SK-N-MC (cell line): ENCODE measurements at regions not wholly inside any gene's neighbourhood (a gene's known extent, or its start where the extent isn't known, plus 50 kb on each side); places are given as distances from the start of the nearest gene placed in this dataset.

Source experiments
- DNase-seq: peaks from one replicate; pipeline ENCODE4 v3.0.0-alpha.2; 2011; ENCODE audit warnings: low read depth, low spot score
- H3K27ac ChIP-seq: fragments of 200-600 bp; sonication (generic); 2 replicates; pipeline ENCODE4 v1.5.1; 2016; ENCODE audit warnings: mixed run types
- H3K36me3 ChIP-seq: fragments of 200-600 bp; sonication (generic); 2 replicates; pipeline ENCODE4 v1.6.1; 2017; ENCODE audit warnings: antibody characterized with exemption, low read length, mixed read lengths; ENCODE audit not compliant: insufficient read depth
- H3K4me3 ChIP-seq: fragments of 200-600 bp; sonication (generic); 2 replicates; pipeline ENCODE4 v1.5.1; 2016
- H3K9ac ChIP-seq: fragments of 200-600 bp; sonication (generic); 2 replicates; pipeline ENCODE4 v1.8.0; 2017; ENCODE audit warnings: mixed run types, mixed read lengths; ENCODE audit not compliant: insufficient read length
- H3K9me3 ChIP-seq: fragments of 200-600 bp; sonication (generic); 2 replicates; pipeline ENCODE4 v1.6.1; 2017; ENCODE audit warnings: low read depth, mild to moderate bottlenecking, antibody characterized with exemption, low read length, moderate library complexity, mixed read lengths
- EZH2 ChIP-seq: fragments of 200-600 bp; sonication (generic); IDR thresholded peaks from one replicate; pipeline ENCODE4 v1.6.1; 2017; ENCODE audit warnings: antibody characterized with exemption
- FOXP2 ChIP-seq: optimal IDR thresholded peaks from 2 replicates; pipeline ENCODE3; 2011; ENCODE audit warnings: mild to moderate bottlenecking, moderate library complexity; ENCODE audit not compliant: insufficient read depth; ENCODE audit errors: extremely low read length, control extremely low read depth
- POLR2AphosphoS5 ChIP-seq: IDR thresholded peaks from 2 replicates; pipeline ENCODE4 v1.6.1; 2012; ENCODE audit warnings: mild to moderate bottlenecking, low read depth, low read length, borderline replicate concordance

- TF ChIP-seq POLR2AphosphoS5, result no peak
- TF ChIP-seq EZH2, result no peak
- TF ChIP-seq FOXP2, result no peak
- no peak overlapping the region for H3K9ac ChIP-seq
- no peak overlapping the region for H3K27ac ChIP-seq
Measured at GRCh38 chr19:28422791-28423650, 789.9 kb downstream of the UQCRFS1 start.

GRCh38 chr19:28422046-28422445, 790.9 kb downstream of the UQCRFS1 start:
- DNase-seq, result no peak
- no peaks in the 10 kb centered on the region for H3K9me3 ChIP-seq
- H3K4me3 ChIP-seq, result no peak overlapping the region
- no peaks in the 10 kb centered on the region for H3K36me3 ChIP-seq
- no peak overlapping the region for H3K27ac ChIP-seq
- no peak overlapping the region for H3K9ac ChIP-seq
- TF ChIP-seq POLR2AphosphoS5 (no peak), FOXP2 (no peak), EZH2 (no peak)

More at GRCh38 chr19:28422791-28423650, 789.9 kb downstream of the UQCRFS1 start:
- DNase-seq, result no peak
- H3K4me3 ChIP-seq, result no peak overlapping the region
- no peaks in the 10 kb centered on the region for H3K9me3 ChIP-seq
- no peaks in the 10 kb centered on the region for H3K36me3 ChIP-seq

- TF ChIP-seq EZH2 (no peak), POLR2AphosphoS5 (no peak), FOXP2 (no peak)
Measured at GRCh38 chr19:28420811-28421550, 792.0 kb downstream of the UQCRFS1 start.

GRCh38 chr19:28419312-28419711, 793.6 kb downstream of the UQCRFS1 start:
- H3K4me3 ChIP-seq, result no peak overlapping the region
- DNase-seq, result no peak
- no peaks in the 10 kb centered on the region for H3K9me3 ChIP-seq
- TF ChIP-seq FOXP2 (no peak), POLR2AphosphoS5 (no peak), EZH2 (no peak)
- no peak overlapping the region for H3K9ac ChIP-seq
- H3K27ac ChIP-seq, result no peak overlapping the region
- H3K36me3 ChIP-seq, result no peaks in the 10 kb centered on the region

More at GRCh38 chr19:28420811-28421550, 792.0 kb downstream of the UQCRFS1 start:
- no peak for DNase-seq
- Histone ChIP-seq H3K27ac (no peak overlapping the region), H3K36me3 (no peaks in the 10 kb centered on the region), H3K4me3 (no peak overlapping the region), H3K9ac (no peak overlapping the region), H3K9me3 (no peaks in the 10 kb centered on the region)

- no peaks in the 10 kb centered on the region for H3K36me3 ChIP-seq
- no peak overlapping the region for H3K27ac ChIP-seq
- no peak overlapping the region for H3K9ac ChIP-seq
- TF ChIP-seq FOXP2 (no peak), POLR2AphosphoS5 (no peak), EZH2 (no peak)
- H3K9me3 ChIP-seq, result no peaks in the 10 kb centered on the region
- no peak for DNase-seq
- no peak overlapping the region for H3K4me3 ChIP-seq
Measured at GRCh38 chr19:28417361-28417760, 795.6 kb downstream of the UQCRFS1 start.

GRCh38 chr19:28416245-28416644, 796.7 kb downstream of the UQCRFS1 start:
- TF ChIP-seq EZH2, result no peak
- TF ChIP-seq FOXP2, result no peak
- no peak for TF ChIP-seq POLR2AphosphoS5

GRCh38 chr19:28414748-28415147, 798.2 kb downstream of the UQCRFS1 start:
- TF ChIP-seq EZH2 (no peak), FOXP2 (no peak), POLR2AphosphoS5 (no peak)
- Histone ChIP-seq H3K27ac (no peak overlapping the region), H3K9ac (no peak overlapping the region), H3K36me3 (no peaks in the 10 kb centered on the region), H3K9me3 (no peaks in the 10 kb centered on the region), H3K4me3 (no peak overlapping the region)
- no peak for DNase-seq

More at GRCh38 chr19:28416245-28416644, 796.7 kb downstream of the UQCRFS1 start:
- no peak overlapping the region for H3K4me3 ChIP-seq
- H3K36me3 ChIP-seq, result no peaks in the 10 kb centered on the region
- no peak for DNase-seq
- no peaks in the 10 kb centered on the region for H3K9me3 ChIP-seq
- no peak overlapping the region for H3K27ac ChIP-seq
- no peak overlapping the region for H3K9ac ChIP-seq

GRCh38 chr19:28409859-28410258, 803.1 kb downstream of the UQCRFS1 start:
- H3K36me3 ChIP-seq, result no peaks in the 10 kb centered on the region
- no peaks in the 10 kb centered on the region for H3K9me3 ChIP-seq
- DNase-seq, result no peak
- H3K9ac ChIP-seq, result no peak overlapping the region
- no peak overlapping the region for H3K4me3 ChIP-seq
- H3K27ac ChIP-seq, result no peak overlapping the region
- TF ChIP-seq POLR2AphosphoS5 (no peak), EZH2 (no peak), FOXP2 (no peak)
